Hepatocyte (in vitro differentiated cells): ENCODE measurements at regions not wholly inside any gene's neighbourhood (a gene's known extent, or its start where the extent isn't known, plus 50 kb on each side); places are given as distances from the start of the nearest gene placed in this dataset.

ENCODE experiments used
- EZH2 ChIP-seq: fragments of 200-600 bp; sonication (generic); IDR thresholded peaks from 2 replicates; pipeline ENCODE4 v1.6.1; 2016; ENCODE audit warnings: antibody characterized with exemption, mild to moderate bottlenecking, borderline replicate concordance
- EZH2phosphoT487 ChIP-seq: fragments of 200-600 bp; sonication (generic); IDR thresholded peaks from one replicate; pipeline ENCODE4 v1.6.1; 2018; ENCODE audit warnings: antibody characterized with exemption, mild to moderate bottlenecking, low read depth, moderate library complexity; ENCODE audit not compliant: unreplicated experiment, severe bottlenecking
- TF ChIP-seq, protein P1 (sequence below): fragments of 200-600 bp; sonication (generic); IDR thresholded peaks from 2 replicates; pipeline ENCODE4 v1.5.1; 2016; ENCODE audit warnings: antibody characterized with exemption, mild to moderate bottlenecking; ENCODE audit not compliant: poor library complexity

GRCh38 chr13:21246761-21247452, 70.4 kb downstream of the MRPL57 start:
- TF ChIP-seq, protein P1, sequence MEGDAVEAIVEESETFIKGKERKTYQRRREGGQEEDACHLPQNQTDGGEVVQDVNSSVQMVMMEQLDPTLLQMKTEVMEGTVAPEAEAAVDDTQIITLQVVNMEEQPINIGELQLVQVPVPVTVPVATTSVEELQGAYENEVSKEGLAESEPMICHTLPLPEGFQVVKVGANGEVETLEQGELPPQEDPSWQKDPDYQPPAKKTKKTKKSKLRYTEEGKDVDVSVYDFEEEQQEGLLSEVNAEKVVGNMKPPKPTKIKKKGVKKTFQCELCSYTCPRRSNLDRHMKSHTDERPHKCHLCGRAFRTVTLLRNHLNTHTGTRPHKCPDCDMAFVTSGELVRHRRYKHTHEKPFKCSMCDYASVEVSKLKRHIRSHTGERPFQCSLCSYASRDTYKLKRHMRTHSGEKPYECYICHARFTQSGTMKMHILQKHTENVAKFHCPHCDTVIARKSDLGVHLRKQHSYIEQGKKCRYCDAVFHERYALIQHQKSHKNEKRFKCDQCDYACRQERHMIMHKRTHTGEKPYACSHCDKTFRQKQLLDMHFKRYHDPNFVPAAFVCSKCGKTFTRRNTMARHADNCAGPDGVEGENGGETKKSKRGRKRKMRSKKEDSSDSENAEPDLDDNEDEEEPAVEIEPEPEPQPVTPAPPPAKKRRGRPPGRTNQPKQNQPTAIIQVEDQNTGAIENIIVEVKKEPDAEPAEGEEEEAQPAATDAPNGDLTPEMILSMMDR: no peak
- TF ChIP-seq EZH2 (no peak), EZH2phosphoT487 (no peak)
